ENCODE measurements at regions not wholly inside any gene's neighbourhood (a gene's known extent, or its start where the extent isn't known, plus 50 kb on each side); places are given as distances from the start of the nearest gene placed in this dataset.
"Not testable (repeated sequence)": the region's sequence is repeated elsewhere in the genome, so short reads cannot be mapped to it uniquely, and the experiment has no call there.

GRCh38 chr6:142016666-142017065 is 116.1 kb upstream of the GJE1 start:
- not testable (repeated sequence) for DNase-seq

GRCh38 chr6:142015463-142015862 is 117.3 kb upstream of the GJE1 start:
- not testable (repeated sequence) for DNase-seq

- DNase-seq, result no peak
Measured at GRCh38 chr6:142015011-142015410, 117.7 kb upstream of the GJE1 start.

DNA sequence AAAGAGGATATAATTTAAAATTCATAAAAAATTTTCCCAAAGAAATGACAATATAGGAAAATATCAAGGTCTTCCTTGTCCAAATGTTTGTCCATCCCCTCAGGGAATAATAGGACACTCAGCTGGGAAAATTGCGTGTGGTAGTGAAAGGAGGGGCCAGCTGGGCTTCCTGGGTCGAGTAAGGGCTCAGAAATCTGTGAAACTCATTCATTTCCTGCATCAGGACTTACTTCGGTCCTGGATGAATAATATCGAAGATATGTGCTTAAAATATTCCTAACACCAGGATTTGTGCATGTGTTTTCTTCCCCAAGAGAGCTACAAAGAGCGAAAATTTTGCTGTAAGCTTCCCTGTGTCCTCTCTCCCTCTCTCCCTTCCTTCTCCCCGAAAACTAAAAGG is 118.2 kb upstream of the GJE1 start:
- DNase-seq, result no peak

GRCh38 chr6:142013875-142014495 is 118.7 kb upstream of the GJE1 start:
- DNase-seq, result no peak

- DNase-seq, result no peak
Measured at GRCh38 chr6:142013287-142013686, 119.4 kb upstream of the GJE1 start.

DNA sequence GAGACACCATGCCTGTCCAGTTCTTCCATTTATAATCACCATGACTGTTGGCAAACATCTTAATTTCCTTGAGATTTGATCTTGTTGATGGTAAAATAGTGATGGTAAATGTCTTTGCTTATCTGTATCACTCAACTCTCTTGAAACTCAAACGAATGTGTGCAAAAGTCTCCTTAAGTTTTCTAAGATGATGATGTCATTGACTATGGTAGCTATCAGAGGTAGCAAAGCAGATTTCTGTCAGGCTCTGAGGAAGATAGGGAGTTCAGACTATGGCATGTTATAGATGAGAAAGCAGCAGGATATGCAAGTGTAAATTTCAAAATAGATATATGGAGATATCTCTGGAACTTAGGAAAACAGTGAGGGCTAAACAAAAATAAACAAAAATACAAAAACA is 121.0 kb upstream of the GJE1 start:
- no peak for DNase-seq

GRCh38 chr6:142011156-142011555 is 121.6 kb upstream of the GJE1 start:
- DNase-seq, result no peak

DNA sequence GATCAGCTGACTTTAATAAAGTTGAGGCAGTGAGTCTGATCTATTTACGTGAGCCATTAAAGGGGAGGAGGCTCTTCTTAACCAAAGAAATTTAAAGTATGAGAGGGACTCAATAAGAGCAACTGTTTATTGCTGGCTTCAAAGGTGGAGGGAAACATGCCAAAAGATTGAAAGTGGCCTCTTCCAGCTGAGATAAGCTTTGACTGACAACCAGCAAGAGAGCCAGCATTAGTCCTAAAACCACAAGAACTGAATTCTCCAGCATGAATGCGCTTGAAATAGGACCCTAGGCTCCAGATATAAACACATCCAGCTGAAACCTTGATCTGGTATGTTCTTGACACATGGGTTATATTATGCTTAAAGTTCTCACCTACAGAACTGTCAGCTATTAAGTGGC is 123.1 kb upstream of the GJE1 start:
- no peak for DNase-seq

- no peak for DNase-seq
Measured at GRCh38 chr6:142008781-142009180, 123.9 kb upstream of the GJE1 start.

DNA sequence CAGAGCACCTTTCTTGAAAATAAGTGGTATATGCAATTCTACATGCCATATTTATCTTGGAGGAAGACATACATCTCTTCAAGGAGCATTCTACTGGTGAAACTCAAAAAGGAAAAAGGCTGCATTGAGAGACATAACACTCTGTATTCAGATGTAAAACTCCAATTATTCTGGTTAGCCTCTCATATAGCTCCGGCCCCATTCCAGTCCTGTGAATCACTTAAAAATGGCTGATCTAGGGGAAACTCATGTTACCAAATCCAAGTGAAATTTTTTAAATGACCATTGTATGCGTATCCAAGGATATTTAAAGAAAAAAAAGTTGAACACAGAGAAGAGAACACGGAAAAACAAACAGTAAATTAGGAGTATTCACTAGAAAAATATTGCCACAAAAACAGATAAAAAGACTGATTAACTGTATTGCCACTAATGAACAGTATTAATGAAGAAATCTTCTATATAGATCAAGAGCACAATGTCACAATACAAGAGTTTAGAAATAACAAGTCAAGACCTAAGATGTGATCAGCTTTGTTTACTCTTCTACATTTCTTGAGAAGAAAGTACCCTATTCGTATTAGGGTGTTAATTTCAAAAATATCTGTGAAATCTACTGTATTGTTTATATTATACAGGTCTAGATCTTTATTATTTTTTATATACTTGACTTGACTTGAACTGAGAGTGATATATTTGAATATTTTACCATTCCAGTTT is 124.5 kb upstream of the GJE1 start:
- no peak for DNase-seq

DNA sequence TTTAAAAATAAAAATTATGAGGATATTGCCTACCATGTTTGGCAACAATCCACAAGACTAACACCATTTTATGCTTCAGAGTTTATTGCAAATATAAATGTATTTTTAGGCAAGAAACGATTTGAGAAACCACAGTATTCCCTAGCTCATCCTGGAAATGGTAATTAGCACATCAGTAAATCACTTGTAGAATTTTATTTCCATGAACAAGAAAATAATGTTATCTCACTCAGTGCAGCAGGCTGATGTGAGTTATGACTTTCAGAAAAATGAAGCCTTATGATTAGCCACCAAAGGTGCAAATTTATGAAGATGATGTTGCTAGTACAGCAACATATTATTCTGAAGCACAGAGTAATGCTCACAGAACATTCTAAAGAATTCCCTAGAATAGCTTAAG is 127.7 kb upstream of the GJE1 start:
- no peak for DNase-seq

- DNase-seq, result no peak
Measured at GRCh38 chr6:142002825-142003405, 129.8 kb upstream of the GJE1 start.

GRCh38 chr6:141996823-141997222 is 135.9 kb upstream of the GJE1 start:
- DNase-seq, result no peak

GRCh38 chr6:141992109-141992508 is 140.6 kb upstream of the GJE1 start:
- no peak for DNase-seq

DNA sequence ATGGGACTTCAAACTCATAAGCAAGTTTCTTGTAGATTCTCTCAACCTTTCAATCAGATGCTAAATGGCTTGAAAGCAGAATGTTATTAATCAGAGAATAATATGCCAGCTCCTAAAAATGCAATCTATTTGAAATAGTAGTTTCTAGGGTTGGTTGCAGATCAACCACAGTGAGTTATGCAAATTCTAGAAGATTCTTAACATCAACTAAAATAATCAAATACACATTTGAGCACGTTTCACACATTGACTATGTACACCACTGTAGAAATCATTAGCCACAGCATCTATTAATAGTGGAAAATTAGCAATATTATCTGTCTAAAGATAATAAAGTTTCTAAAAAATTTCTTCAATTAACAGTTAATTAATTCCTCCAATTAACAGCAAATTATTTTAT is 141.9 kb upstream of the GJE1 start:
- no peak for DNase-seq

GRCh38 chr6:141989706-141989959 is 143.1 kb upstream of the GJE1 start:
- no peak for DNase-seq

DNA sequence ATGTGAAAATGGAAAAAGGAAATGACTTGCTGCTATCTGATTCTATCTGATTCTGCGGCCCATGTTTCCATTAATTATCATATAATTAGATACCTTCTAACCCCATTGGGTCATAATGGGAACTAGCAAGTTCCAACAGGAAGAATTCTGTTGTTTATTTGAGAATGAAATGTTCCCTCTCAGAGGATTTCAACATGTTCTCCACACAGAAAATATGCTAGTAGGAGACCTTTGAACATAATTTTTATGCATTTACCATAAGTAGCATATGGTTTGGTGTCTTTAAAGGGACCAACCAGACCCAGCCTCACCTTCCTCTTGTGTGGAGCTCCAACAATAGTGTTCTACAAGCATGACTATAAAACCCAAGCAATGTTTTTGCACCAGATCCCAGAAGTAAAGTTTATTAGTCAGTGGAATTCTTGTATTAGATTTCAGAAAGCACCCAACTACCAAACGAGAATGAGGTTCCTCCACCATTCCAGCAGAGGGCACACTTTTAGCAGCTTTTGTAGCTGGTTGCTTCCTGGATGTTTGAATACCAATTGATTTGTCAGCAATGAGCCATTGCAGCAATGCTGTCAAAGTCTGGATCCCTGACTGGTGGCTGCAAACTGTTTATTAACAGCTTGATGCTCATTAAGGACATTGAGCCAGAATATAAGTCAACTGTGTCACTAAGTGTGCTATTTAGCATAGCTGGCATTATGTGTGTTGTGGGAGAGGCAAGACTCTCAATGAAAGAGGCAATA is 143.6 kb upstream of the GJE1 start:
- peak; percentile 2 for DNase-seq

DNA sequence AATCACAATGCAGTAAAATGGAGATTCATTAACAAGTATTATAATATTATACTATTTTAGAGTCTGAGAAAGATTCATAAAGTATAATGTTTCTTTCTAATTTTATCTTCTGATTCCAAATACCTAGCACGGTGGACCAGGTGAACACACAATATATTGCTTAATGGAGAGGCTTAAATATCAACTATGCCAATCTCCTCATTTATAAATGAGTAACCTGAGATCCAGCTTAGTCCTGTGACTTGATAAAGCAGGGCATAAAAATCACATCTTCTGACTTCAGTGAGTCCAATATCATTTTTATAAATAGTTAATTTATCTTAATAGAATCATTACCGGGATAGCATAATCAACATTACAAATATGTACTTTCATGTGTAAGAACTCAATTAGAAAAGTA is 144.4 kb upstream of the GJE1 start:
- no peak for DNase-seq

GRCh38 chr6:141986457-141986856 is 146.3 kb upstream of the GJE1 start:
- no peak for DNase-seq

GRCh38 chr6:141981190-141981589 is 151.5 kb upstream of the GJE1 start:
- no peak for DNase-seq

DNA sequence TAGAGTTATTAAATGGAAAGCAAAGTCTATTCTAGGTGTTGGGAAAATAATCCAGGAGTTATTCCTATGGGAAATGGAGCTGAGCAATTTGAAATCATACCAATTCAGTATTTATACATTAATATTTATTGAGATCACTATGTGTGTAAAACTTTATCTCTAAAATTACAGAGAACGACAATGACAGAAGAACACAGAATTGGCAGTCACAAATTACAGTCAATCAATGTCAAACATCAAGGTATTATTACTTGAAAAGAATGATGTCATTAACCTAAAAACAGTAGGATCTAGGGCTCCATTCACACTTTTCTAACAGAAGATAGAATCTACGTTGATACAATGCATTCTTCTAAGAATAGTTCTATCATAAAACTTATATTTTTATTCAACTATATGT is 154.9 kb upstream of the GJE1 start:
- DNase-seq, result no peak

DNA sequence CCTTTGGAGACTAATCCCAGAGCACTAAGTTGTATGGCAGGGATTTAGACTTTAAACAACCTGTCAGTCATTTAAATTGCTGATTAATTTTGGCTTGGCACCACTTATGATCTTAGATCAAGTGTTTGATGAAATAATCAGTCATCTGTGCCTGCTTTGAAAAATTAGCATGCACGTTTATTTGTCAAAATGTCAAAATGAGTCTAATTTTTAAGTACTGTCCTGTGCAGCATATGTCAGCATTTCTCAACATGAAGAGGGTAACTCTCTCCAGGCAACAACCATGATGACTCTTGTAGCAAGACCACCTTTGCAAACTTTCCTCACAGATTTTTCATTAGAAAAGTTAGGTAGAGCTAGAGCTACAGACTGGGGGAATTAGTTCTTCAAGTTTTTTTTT is 155.7 kb upstream of the GJE1 start:
- no peak for DNase-seq
